GM12872 (cell line): ENCODE measurements at regions not wholly inside any gene's neighbourhood (a gene's known extent, or its start where the extent isn't known, plus 50 kb on each side); places are given as distances from the start of the nearest gene placed in this dataset.

Source experiments
- TF ChIP-seq, protein P1 (sequence below): IDR thresholded peaks from 3 replicates; pipeline ENCODE4 v1.5.1; 2011; ENCODE audit warnings: low read depth, mild to moderate bottlenecking, low read length, moderate library complexity; ENCODE audit not compliant: insufficient read depth

DNA sequence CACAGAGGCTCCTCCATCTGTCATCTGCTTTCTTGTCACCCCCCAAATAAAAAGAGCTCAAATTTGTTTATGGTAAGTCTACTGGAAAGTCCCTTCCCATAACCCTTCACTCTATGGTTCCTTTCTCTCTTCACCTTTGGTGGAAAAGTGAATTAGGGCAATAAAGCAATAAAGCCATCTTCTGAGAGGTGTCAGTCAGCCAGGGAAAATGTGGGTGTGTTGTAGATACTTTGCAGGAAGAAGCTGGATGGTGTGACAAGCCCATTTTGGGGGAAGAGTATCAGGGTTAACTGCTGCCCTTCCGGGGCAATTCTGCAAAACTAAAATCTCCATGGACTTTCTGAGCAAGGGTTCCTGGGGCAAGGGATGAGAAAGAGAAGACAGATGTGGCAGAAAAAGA lies 197.9 kb downstream of the SH3BP4 start:
- TF ChIP-seq, protein P1, sequence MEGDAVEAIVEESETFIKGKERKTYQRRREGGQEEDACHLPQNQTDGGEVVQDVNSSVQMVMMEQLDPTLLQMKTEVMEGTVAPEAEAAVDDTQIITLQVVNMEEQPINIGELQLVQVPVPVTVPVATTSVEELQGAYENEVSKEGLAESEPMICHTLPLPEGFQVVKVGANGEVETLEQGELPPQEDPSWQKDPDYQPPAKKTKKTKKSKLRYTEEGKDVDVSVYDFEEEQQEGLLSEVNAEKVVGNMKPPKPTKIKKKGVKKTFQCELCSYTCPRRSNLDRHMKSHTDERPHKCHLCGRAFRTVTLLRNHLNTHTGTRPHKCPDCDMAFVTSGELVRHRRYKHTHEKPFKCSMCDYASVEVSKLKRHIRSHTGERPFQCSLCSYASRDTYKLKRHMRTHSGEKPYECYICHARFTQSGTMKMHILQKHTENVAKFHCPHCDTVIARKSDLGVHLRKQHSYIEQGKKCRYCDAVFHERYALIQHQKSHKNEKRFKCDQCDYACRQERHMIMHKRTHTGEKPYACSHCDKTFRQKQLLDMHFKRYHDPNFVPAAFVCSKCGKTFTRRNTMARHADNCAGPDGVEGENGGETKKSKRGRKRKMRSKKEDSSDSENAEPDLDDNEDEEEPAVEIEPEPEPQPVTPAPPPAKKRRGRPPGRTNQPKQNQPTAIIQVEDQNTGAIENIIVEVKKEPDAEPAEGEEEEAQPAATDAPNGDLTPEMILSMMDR = no peak

GRCh38 chr2:235151152-235151551 lies 199.3 kb downstream of the SH3BP4 start:
- TF ChIP-seq, protein P1 = no peak

DNA sequence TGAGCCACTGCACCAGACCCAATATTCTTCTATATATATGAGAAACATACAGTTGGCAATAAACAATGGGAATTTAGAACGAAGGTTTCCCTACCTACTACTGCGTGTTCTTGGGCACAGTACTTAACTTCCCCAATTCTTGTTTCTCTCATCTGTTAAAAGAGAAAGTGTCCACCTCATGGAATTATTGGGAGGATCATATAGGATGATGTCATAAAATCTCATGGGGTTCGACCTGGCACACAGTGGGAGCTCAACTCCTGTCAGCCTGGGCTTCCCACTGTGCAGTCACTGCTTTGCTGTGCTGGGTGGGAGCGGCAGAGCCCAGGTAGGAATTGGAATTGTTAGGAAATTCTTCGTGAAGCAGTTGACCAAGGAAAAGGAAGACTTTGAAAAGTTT lies 203.3 kb downstream of the SH3BP4 start:
- TF ChIP-seq, protein P1 = no peak

- TF ChIP-seq, protein P1 = no peak
These were observed 204.2 kb downstream of the SH3BP4 start for GRCh38 chr2:235156055-235156454.

DNA sequence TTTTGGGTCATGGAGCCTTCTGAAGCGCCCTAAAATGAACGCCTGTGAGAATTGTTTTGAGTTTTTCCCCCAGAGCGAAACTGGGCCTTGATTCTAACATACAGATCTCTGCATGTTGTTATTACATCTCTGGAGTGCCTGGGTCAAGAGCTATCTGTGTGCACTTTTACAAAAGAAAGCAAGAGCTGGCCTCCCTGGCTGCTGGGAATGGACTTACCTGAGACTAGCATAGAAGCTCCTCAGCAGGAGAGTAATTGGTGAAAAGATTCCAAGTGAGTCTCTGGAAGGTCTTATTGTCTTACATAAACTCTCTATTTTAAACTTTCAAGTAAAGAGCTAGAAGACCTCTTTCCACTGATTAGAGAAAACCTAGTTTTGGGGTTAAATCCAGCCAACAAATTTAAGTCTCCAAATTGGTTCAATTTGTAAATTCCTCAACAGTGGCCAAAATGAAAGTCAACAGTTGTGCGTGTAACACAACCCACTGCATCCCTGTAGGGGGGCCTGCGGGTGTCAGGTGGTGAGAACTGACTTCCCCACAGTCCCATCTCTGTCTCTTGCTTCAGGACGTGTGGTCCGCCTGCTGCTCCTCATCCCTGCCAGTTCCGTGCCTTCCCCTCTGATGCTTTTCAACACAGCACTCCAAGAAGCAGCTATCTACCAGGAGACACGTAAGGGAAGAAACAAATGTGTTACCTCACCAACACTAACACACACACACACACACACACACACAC lies 206.1 kb downstream of the SH3BP4 start:
- TF ChIP-seq, protein P1 = no peak

DNA sequence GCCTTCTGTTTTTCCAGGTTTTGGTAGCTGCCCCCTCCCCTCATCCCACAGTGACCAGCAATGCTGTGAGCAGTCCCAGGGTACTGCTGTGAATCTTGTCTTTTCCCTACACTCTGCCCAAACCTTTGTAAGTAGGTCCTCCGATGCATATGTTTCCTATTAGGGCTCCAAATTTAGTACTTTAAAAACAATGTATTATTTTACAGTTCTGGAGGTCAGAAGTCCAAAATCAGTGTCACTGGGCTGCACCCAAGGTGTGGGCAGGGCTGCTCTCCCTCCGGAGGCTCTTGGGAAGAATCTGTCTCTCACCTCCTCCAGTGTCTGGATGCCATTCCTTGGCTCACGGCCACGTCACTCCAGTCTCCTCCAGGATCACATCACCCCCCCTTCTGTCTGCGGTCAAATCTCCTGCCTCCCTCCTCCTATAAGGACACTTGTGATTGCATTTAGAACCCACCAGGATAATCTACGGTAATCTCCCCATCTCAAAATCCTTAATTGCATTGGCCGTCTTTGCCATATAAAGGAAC lies 208.5 kb downstream of the SH3BP4 start:
- TF ChIP-seq, protein P1 = no peak

DNA sequence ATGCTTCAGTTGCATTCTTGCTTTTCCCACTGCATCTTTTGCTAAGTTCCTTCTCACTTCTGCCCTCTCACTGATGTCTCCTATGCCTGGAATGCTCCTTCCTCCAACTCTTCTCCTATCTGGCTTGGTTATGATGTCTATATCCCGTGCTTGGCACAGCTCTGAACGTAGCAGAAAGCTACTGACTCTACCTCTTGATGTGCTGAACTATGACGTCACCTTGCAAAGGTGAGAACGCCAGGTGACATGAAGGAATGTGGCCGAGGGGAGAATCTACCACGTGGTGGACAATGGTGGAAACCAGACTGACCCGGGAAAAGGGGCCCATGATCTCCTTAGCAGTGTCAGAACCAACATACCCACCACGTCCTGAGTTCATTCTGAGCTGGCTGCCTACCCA lies 209.7 kb downstream of the SH3BP4 start:
- TF ChIP-seq, protein P1 = no peak
